HG02642 (cell line): ENCODE measurements at regions not wholly inside any gene's neighbourhood (a gene's known extent, or its start where the extent isn't known, plus 50 kb on each side); places are given as distances from the start of the nearest gene placed in this dataset.

Source experiments
- ATAC-seq: cut with Tn5 transposase; IDR thresholded peaks from one replicate; pipeline ENCODE4 v1.9.1; 2021; ENCODE audit warnings: mild to moderate bottlenecking; ENCODE audit not compliant: unreplicated experiment, poor library complexity

DNA sequence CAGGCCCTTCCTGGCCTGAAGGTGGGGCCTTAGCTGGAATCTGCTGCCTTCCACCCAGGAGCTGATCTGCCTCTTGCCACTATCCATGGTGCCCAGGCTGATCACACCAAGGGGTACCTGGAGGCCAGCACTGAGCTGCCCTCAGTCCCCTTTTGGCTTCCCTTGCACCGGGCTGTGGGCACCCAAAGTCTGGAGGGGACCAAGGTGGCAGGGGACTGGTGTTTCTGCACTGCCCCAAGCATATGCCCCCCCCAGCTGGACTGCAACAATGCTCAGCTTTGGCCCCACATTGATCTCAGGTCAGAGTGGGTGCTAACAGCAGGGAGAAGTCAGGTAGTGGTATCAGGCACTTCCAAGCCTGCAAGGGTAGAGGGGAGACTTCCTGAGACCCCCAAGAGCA is 902.6 kb upstream of the EPHA6 start:
- no peak for ATAC-seq

DNA sequence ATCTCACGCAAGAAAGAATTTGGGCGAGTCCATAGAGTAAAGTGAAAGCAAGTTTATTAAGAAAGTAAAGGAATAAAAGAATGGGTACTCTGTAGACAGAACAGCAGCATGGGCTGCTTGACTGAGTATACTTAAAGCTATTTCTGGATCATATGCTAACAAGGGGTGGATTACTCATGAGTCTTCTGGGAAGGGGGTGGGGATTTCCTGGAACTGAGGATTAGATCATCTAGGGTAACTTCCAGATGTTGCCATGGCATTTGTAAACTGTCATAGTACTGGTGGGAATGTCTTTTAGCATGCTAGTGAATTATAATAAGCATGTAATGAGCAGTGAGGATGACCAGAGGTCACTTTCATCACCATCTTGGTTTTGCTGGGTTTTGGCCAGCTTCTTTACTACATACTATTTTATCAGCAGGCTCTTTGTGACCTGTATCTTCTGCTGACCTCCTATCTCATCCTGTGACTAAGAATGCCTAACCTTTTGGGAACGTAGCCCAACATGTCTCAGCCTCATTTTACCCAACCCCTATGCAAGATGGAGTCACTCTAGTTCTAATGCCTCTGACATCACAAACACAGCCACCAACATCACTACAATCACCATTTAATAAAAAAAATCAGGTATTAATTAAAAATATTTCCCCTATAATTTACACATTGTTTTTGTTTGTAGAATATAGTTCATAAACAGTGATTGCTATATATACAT is 890.7 kb upstream of the EPHA6 start:
- no peak for ATAC-seq

DNA sequence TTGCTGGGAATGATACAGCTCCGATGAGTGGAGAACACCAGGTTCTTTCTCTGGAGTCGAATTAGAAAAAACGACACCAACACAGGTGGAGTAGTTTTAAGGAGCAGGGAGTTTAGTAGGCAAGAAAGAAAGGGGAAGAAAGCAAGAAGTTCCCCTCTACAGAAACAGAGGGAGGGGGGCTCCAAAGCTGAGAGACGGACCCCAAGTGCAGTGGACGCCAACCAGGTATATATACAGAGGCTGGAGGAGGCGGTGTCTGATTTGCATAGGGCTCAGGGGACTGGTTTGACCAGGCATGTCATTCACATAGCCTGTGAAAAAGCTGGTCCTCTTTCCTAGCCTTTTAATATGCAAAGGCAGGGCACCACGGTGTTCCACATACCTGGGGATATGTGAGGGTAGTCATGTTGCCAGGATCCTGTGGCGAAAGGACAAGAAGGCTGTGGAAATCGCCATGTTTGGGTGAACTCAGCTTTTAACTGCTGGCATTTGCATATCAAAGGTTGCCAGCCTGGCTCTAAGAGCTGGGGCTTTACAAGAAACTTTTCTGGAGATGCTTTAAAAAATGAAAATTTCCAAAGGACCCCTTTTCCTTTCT is 887.4 kb upstream of the EPHA6 start:
- no peak for ATAC-seq

DNA sequence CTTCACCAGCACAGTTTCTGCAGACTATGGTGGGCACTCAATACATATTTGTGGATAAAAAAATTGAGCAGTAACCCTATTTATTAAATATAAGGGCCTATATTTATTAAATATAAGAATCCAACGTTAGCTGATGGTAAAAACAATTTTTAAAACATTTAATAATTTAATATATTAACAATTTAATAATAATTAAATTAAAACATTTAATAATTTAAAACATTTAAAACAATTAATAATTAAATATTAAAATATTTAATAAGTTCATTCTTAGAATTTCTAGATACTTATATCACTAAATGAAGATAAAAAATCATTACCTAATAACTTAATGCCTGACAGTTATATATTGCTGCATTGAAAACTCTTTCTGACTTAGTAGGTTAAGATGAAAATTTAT is 880.2 kb upstream of the EPHA6 start:
- ATAC-seq = no peak

DNA sequence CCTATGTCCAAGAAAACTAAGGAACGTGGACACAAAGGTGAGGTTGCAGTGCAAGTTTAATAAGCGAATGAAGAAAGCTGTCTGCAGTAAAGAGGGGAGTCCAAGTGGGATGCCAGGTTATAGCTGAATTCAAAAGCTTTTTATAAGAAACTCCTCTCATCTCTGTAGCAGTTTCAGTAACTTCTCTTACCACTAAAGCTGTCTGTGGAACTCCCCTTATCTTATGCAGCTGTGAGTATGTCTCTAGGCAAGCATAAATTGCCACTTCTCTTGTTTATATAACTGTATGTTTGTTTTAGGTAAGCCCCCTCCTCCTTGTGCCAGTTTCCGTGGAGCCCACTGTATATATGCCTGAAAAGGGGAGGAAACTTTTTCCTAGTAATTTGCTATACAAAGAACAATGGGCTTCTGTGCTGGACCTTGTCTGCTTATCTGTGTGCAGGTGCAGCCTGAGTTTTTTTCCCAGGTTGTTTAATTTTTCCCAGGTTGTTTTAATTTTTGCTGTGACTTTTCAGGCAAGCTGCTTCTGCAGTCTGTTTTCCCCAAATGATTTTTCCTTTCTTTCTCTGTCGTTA is 875.1 kb upstream of the EPHA6 start:
- no peak for ATAC-seq

DNA sequence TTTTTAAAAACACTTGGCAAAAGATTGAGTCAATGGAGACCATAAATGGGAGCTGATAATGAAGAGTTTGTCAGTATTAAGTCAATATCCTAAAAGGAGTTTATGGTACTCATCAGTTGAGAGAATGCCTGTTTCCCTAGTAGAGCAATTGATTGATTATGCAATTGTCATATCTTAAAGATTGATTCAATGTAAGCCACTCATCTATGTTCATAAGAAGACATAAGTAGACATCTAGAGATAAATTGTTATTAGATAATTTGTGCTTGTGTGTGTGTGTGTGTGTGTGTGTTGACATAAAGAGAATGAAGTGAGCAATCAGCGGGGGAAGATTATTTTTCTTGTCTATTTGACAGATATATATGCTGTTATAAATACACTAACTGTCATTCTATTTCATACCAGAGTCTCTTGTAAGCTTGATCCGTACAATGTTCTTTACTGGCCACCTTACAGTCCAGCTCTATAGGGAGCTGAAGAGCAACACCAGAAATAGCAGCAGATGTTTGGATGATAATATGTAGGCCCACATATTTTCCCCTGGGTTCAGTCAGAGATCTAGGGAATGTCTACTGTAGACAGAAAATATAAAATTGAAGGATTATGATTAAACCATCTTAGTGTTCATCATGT is 848.6 kb upstream of the EPHA6 start:
- ATAC-seq = no peak

DNA sequence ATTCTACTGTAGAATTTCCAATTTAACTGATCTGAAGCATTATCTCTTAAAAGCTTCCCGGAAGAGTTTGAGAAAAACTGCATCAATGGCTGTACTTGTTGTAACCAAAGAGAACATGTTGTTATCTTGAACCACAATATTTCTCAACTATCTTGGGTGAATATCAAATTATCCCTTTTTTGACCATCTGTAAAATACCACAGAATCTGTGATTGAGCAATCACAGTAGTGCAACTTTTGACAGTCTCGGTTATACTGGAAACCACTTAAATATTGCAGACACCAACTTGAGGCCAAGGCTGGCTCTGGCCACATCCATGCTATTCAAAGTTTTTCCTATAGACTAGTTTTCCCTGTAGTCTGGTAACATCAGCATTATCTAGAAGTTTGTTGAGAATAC is 842.8 kb upstream of the EPHA6 start:
- ATAC-seq = no peak

DNA sequence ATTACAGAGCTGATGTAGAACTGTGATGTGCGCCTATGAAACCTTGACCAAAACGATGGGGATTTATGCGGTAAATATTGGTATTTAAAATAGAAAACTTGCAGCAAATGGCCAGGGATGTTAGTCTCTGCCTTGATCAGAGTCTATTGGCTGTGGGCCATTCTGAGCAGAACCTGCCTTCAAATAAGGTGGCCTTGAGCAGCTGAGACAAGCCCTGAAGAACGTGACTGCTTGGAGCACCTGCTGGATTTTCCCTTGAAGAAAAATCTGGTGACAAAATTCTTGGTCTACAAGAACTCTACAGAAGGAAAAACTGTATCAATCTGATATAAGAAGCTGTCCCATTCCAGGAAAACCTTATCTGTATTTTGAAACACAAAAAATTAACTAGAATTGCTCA is 820.1 kb upstream of the EPHA6 start:
- no peak for ATAC-seq

DNA sequence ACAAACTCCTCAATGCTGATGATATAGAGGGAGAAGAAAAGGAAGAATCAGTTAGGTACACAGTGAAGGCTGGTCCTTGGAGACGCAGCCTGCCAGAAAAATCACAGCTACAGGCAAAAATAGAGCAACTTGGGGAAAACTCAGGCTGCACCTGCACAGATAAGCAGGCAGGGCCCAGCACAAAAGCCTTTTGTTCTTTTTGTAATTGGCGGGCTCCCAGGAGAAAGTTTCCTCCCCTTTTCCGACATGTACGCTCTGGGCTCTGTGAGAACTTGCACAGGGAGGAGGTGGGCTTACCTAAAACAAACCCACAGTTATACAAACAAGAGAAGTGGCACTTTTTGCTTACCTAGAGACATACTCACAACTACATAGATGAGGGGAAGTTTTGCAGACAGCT is 813.4 kb upstream of the EPHA6 start:
- ATAC-seq = no peak

DNA sequence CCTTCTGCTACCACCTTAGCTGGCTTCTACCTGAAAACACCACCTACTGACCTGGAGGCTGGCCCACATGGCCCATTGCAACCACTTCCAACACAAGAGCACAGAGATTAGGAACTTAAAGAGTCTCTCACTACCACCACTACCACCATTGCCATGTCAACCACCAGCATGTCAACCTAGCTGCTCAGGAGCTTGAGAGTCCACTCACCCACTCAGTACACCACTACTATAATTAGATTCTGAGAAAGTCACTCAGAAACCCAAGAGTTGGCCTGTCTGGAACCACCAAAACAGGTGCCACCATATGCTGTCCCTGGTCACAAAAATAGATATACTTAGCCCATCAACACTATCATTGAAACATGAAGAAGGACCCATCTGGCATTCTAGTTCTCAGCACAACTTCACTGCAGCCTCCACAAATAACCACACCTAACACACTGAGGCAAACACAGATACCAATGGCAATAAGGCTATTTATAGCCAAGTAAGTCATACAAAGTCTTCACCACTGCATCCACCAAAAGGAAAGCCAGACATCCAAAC is 806.7 kb upstream of the EPHA6 start:
- ATAC-seq = no peak

DNA sequence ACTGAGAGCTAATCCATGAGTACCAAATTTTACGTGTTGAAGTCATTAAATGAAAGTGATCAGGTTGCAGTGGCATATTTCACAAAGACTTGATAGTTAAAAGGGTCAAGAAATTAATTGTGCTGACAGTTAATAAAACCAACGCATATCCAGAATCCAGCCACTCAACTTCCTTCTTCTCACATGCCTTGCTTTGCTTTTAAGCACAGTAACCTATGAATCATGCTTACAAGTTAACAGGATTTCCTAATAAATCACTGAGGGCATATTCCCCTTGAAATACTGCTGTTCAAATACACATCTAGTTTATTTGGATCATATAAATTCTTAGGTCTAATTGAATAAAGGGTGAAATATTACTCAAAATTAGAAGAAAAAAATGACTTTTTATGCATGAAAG is 801.5 kb upstream of the EPHA6 start:
- ATAC-seq = no peak

DNA sequence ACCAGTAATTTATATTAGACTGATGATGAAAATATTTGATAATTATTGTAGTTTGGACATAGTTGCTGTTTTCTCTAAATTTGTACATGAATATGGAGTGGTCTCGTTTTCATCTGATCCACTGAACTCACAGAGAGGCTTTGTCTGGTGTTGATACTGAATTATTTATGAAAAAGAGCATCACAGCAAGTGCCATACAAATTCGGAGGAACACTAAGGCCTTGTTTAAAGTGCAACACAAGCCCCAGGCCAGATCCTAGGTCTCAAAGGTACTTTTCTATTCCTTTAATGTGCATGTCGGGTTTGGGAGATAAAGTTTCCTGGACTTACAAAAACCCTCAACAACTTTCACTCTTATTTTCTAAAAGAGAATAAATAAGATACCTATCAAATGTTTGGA is 796.8 kb upstream of the EPHA6 start:
- ATAC-seq = no peak

DNA sequence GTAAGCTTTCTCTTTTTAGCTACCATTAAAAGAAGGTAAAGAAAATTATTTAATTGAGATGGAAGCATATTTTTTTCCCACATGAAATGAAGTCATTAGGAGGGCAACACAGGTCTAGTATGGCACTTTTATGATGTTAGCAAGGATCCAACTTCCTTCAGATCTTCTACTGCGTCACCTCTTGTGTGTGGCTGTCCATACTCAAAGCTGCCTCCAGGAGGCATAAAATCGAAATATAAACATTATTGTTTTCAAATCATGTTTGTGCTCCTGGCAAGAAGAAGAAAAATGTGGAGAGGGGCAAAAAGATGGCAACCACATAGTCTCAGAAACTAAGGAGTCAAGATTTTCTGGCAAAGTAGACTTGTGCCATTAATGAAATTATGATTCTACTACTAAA is 791.7 kb upstream of the EPHA6 start:
- ATAC-seq = no peak

DNA sequence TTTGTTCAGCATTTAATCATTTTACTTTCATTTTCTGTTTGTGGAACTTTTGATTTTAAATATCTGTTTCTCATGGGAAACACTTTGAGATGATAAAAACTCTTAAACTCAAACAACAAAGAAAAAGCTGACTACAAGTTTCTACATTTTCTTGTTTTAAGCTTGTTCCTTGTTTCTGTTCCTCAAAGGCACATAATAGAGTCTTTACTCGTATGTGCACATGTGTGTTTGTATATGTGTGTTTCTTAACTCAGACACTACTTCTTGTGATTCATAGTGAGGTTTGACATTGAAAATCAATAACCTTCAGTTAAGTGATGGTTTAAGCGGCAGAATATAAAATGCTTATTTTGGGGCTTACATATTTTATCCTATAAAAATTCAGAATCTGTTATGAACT is 786.7 kb upstream of the EPHA6 start:
- ATAC-seq = no peak

DNA sequence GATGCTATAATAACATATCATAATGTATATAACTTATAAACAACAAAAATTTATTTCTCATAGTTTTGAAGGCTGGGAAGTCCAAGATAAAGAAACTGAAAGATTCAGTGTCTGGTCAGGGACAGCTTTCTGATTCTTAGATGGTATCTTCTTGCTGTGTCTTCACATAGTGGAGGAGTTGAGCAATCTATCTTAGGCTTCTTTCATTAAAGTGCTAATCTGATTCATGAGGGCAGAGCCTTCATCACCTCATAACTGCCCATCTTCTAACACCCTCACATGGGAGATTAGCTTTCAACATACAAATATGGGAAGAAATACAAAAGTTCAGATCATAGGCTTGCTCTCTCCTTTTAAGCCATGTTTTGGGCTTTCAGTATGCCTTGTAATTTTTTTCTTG is 774.8 kb upstream of the EPHA6 start:
- no peak for ATAC-seq

DNA sequence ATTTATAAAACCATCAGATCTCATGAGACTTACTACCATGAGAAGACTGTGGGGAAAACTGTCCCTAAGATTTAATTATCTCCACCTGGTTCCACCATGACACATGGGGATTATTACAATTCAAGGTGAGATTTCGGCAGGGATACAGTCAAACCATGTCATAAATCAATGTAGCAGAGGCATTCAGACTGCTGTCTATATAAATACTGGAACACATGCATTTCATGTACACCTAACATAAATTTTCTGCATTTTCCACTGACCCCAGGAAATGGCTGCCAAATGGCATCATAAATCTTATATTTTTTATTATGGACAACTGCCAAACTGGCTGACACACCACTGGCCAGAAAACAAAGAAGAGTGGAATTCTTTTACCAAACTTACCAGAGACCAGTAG is 755.1 kb upstream of the EPHA6 start:
- no peak for ATAC-seq

DNA sequence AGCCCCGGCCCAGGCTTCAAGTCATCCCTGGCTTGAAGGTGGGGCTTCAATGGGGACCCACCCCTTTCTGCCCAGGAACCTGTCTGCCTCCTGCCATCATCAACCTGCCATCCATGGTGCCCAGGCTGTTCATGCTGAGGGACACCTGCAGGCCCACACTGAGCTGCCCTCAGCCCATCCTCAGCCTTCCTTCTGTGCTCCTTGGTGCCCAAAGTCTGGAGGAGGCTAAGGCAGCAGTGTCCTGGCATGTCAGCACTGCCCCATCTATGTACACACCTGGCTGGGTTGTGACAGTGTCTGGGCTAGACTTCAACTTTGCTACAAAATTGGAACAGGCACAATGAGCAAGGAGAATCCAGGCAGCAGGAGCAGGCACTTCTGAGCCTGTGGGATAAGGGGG is 745.3 kb upstream of the EPHA6 start:
- ATAC-seq = no peak

DNA sequence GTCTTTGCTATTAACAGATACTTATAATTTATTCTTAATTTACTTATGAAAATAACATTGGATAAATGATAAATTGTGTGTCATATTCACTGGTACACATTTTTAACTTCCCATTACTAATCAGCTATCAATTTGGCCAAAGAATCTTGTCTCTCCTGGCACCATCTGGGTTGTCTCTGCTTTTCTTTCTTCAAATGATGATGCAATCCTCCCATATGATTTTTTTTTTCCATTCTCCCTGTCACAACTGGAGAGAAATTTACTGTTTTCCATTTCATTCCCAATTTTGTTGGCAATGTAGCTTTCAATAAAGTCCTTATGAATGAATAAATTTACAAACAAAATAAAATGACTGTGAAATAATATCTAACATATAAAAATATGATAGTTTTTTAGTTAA is 743.7 kb upstream of the EPHA6 start:
- ATAC-seq = no peak

DNA sequence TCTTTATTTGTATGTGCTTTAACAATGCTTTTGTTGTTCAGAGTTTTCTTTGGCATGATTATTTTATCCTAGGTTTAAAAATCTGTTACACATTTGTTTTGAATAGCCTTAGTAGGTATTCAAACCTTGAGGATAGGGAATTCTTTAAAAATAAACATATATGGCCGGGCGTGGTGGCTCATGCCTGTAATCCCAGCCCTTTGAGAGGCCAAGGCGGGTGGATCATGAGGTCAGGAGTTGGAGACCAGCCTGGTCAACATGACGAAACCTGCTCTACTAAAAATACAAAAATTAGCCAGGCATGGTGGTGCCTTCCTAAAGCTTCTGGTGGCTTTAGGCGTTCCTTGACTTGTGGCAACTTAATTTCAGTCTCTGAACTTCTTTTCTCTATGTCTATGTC is 743.3 kb upstream of the EPHA6 start:
- no peak for ATAC-seq

DNA sequence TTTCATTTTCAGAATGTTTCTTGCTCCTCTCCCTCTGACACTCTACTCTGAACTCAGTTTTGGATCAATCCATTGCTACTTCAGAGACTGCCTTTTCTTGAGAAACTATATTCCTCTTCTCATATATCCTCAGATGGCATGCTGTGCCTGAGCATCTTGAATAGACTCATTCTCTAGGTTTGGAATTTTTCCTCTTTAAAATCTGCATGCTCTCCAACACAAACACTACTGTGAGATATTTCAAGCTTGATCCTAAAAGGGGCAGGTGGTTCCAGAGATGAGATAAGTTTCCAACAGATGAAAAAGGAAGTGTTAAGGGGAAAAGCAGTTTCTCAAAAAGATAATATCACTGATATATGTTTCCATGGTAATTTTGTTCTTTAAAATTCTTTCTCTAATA is 742.2 kb upstream of the EPHA6 start:
- ATAC-seq = no peak

DNA sequence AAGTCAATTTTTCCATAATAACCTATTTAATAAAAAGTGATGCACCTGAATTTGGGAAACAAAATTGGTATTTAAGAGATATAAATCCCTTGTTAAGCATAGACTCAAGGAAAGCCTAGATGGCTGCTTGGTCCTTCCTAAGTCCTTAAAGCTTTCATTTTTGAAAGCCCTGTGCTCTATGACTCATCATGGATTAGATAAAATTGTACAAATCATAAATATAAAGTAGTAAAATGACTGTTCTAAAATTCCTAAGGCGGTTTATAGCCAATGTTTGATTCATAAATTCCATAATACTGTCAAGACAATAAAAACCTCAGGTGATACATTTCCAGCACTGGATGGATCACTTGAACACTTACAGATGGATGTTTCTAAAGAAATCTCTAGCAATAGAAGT is 730.8 kb upstream of the EPHA6 start:
- no peak for ATAC-seq
